MM.1S (cell line): ENCODE measurements at regions not wholly inside any gene's neighbourhood (a gene's known extent, or its start where the extent isn't known, plus 50 kb on each side); places are given as distances from the start of the nearest gene placed in this dataset.

Source experiments
- EZH2 ChIP-seq: fragments of 300-600 bp; sonication (generic); optimal IDR thresholded peaks from 2 replicates; pipeline ENCODE3; 2017; ENCODE audit warnings: low read depth, mild to moderate bottlenecking, antibody characterized with exemption, low read length, mixed read lengths
- EZH2phosphoT487 ChIP-seq: fragments of 300-600 bp; sonication (generic); IDR thresholded peaks from 2 replicates; pipeline ENCODE4 v1.6.1; 2018; ENCODE audit warnings: antibody characterized with exemption, low read length
- TF ChIP-seq, protein P1 (sequence below): fragments of 300-600 bp; sonication (generic); IDR thresholded peaks from 2 replicates; pipeline ENCODE4 v1.5.1; 2016; ENCODE audit warnings: antibody characterized with exemption, low read length, mixed read lengths

DNA sequence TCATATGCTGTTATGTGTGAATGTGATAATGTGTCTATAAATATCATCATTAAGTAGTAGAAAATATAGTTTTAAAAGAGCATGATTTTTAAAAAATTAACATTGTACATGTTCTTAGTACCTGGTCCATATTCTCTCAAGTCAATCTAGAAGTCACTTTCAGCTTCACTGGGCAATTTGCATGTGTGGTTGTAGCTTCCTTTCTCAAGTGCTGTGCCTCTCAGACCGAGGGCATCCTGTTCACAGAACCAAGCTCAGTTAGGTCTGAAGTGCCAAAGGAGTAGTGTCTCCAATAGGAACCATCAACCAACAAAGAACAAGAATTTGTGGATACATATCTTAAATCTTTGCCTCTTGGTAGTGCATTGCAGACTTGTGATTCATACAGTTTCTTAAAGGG lies 541.8 kb upstream of the SLC10A2 start:
- TF ChIP-seq EZH2 = no peak
- TF ChIP-seq, protein P1, sequence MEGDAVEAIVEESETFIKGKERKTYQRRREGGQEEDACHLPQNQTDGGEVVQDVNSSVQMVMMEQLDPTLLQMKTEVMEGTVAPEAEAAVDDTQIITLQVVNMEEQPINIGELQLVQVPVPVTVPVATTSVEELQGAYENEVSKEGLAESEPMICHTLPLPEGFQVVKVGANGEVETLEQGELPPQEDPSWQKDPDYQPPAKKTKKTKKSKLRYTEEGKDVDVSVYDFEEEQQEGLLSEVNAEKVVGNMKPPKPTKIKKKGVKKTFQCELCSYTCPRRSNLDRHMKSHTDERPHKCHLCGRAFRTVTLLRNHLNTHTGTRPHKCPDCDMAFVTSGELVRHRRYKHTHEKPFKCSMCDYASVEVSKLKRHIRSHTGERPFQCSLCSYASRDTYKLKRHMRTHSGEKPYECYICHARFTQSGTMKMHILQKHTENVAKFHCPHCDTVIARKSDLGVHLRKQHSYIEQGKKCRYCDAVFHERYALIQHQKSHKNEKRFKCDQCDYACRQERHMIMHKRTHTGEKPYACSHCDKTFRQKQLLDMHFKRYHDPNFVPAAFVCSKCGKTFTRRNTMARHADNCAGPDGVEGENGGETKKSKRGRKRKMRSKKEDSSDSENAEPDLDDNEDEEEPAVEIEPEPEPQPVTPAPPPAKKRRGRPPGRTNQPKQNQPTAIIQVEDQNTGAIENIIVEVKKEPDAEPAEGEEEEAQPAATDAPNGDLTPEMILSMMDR = no peak
- TF ChIP-seq EZH2phosphoT487 = no peak
